GM23338 (cell line): ENCODE measurements at regions not wholly inside any gene's neighbourhood (a gene's known extent, or its start where the extent isn't known, plus 50 kb on each side); places are given as distances from the start of the nearest gene placed in this dataset.

Experiments
- ATAC-seq: fragments of 200-7000 bp; cut with Tn5 transposase; 3 replicates; pipeline ENCODE4 v1.9.1; 2020
- DNase-seq: peaks from one replicate; pipeline ENCODE4 v3.0.0-alpha.2; 2015; ENCODE audit warnings: low spot score
- H2AFZ ChIP-seq: fragments of 200-600 bp; sonication (generic); 2 replicates; pipeline ENCODE4 v1.8.0; 2016; ENCODE audit warnings: antibody characterized with exemption, mild to moderate bottlenecking, moderate library complexity
- H3F3A ChIP-seq: fragments of 200-600 bp; sonication (generic); replicated peaks from 2 replicates; pipeline ENCODE4 v1.8.0; 2017; ENCODE audit warnings: antibody characterized with exemption, mixed run types, low read depth
- H3K27ac ChIP-seq: fragments of 200-600 bp; sonication (generic); 2 replicates; pipeline ENCODE4 v1.6.1; 2016; ENCODE audit warnings: low read depth
- H3K27me3 ChIP-seq: fragments of 200-600 bp; sonication (generic); 2 replicates; pipeline ENCODE4 v1.8.0; 2016; ENCODE audit warnings: mild to moderate bottlenecking, mixed run types, moderate library complexity; ENCODE audit not compliant: insufficient read depth
- H3K36me3 ChIP-seq: fragments of 200-600 bp; sonication (generic); 2 replicates; pipeline ENCODE4 v1.8.0; 2016; ENCODE audit warnings: mild to moderate bottlenecking; ENCODE audit not compliant: insufficient read depth
- H3K4me1 ChIP-seq: fragments of 200-600 bp; sonication (generic); 2 replicates; pipeline ENCODE4 v1.8.0; 2016; ENCODE audit warnings: mild to moderate bottlenecking, moderate library complexity; ENCODE audit not compliant: insufficient read depth
- H3K4me2 ChIP-seq: fragments of 200-600 bp; sonication (generic); 2 replicates; pipeline ENCODE4 v1.7.1; 2017; ENCODE audit warnings: mixed run types
- H3K4me3 ChIP-seq: fragments of 200-600 bp; sonication (generic); 2 replicates; pipeline ENCODE4 v1.6.1; 2016; ENCODE audit warnings: mixed run types
- H3K79me2 ChIP-seq: fragments of 200-600 bp; sonication (generic); replicated peaks from 2 replicates; pipeline ENCODE4 v1.8.0; 2017; ENCODE audit warnings: mild to moderate bottlenecking; ENCODE audit not compliant: insufficient read depth
- H3K9me2 ChIP-seq: fragments of 200-600 bp; sonication (generic); 2 replicates; pipeline ENCODE4 v1.8.0; 2017; ENCODE audit not compliant: insufficient read depth
- H4K20me1 ChIP-seq: fragments of 200-600 bp; sonication (generic); replicated peaks from 2 replicates; pipeline ENCODE4 v1.8.0; 2017; ENCODE audit warnings: mild to moderate bottlenecking; ENCODE audit not compliant: insufficient read depth
- H3K27ac Mint-ChIP-seq: 2 replicates; pipeline ENCODE4 v1.8.0; 2020; ENCODE audit warnings: inconsistent platforms, mild to moderate bottlenecking, moderate library complexity, mixed read lengths
- H3K27me3 Mint-ChIP-seq: 3 replicates; pipeline ENCODE4 v1.8.0; 2022; ENCODE audit warnings: low read depth, mild to moderate bottlenecking, moderate library complexity, mixed read lengths, inconsistent platforms; ENCODE audit not compliant: insufficient read depth, poor library complexity
- H3K36me3 Mint-ChIP-seq: 3 replicates; pipeline ENCODE4 v1.8.0; 2021; ENCODE audit warnings: low read depth, mild to moderate bottlenecking, inconsistent platforms, moderate library complexity, mixed read lengths
- H3K4me1 Mint-ChIP-seq: 3 replicates; pipeline ENCODE4 v1.8.0; 2020; ENCODE audit warnings: mild to moderate bottlenecking, inconsistent platforms, mixed read lengths
- H3K4me3 Mint-ChIP-seq: 3 replicates; pipeline ENCODE4 v1.8.0; 2021; ENCODE audit warnings: moderate library complexity, mild to moderate bottlenecking, inconsistent platforms, mixed read lengths
- H3K9me3 Mint-ChIP-seq: 3 replicates; pipeline ENCODE4 v1.8.0; 2020; ENCODE audit warnings: moderate library complexity, mild to moderate bottlenecking, inconsistent platforms, mixed read lengths
- CREB1 ChIP-seq: fragments of 250-450 bp; sonication (Bioruptor Pico); IDR thresholded peaks from 2 replicates; pipeline ENCODE4 v1.5.0; 2020; ENCODE audit warnings: low read depth, mild to moderate bottlenecking, moderate library complexity
- JUNB ChIP-seq: IDR thresholded peaks from one replicate; pipeline ENCODE4 v1.6.1; 2016; ENCODE audit warnings: antibody characterized with exemption; ENCODE audit not compliant: unreplicated experiment
- POLR2AphosphoS5 ChIP-seq: IDR thresholded peaks from 2 replicates; pipeline ENCODE4 v1.6.1; 2016; ENCODE audit warnings: antibody characterized with exemption, low read depth
- ZNF331 ChIP-seq: fragments of 250-450 bp; sonication (Bioruptor Pico); IDR thresholded peaks from 2 replicates; pipeline ENCODE4 v1.5.0; 2020; ENCODE audit warnings: low read depth, mild to moderate bottlenecking, moderate library complexity
- TF ChIP-seq, protein P1 (sequence below): IDR thresholded peaks from one replicate; pipeline ENCODE4 v1.6.1; 2018; ENCODE audit warnings: antibody characterized with exemption; ENCODE audit not compliant: unreplicated experiment
- TF ChIP-seq, protein P2 (sequence below), 2 experiments: fragments of 200-600 bp in 1 of 2; sonication (generic) in 1 of 2; conservative IDR thresholded peaks; 2 replicates each; pipeline versions ENCODE4 v1.5.1 to v1.6.1; 2016 to 2017; ENCODE audit warnings: antibody characterized with exemption in 2 of 2, low read depth in 2 of 2, mild to moderate bottlenecking in 2 of 2, moderate library complexity in 1 of 2
- TF ChIP-seq, protein P3 (sequence below): fragments of 250-450 bp; sonication (Bioruptor Pico); IDR thresholded peaks from 2 replicates; pipeline ENCODE4 v1.5.0; 2020; ENCODE audit warnings: mild to moderate bottlenecking, moderate library complexity

DNA sequence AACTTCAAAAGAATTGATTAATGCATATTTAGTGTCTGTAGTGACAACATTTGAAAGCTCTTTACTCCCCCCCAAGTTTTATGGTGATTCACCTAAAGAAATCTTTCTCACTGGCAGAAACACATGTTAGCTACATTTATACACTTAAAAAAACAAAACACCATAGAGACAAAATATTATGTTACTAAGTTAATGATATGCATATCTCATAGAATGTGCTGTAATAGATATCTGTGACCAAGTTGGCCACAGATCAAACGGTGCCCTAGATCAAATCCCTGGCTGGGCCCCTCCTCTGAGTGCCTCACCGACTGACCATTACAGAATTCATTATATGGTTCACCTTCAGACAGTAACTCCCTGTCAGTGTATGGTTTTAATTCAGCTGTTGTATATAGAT, 322.1 kb upstream of the LYPLAL1 start:
- no peaks in the 10 kb centered on the region for H4K20me1 ChIP-seq
- H3F3A ChIP-seq: no peaks in the 10 kb centered on the region
- H3K36me3 ChIP-seq: no peaks in the 10 kb centered on the region
- no peak overlapping the region for H2AFZ ChIP-seq
- TF ChIP-seq, protein P1, sequence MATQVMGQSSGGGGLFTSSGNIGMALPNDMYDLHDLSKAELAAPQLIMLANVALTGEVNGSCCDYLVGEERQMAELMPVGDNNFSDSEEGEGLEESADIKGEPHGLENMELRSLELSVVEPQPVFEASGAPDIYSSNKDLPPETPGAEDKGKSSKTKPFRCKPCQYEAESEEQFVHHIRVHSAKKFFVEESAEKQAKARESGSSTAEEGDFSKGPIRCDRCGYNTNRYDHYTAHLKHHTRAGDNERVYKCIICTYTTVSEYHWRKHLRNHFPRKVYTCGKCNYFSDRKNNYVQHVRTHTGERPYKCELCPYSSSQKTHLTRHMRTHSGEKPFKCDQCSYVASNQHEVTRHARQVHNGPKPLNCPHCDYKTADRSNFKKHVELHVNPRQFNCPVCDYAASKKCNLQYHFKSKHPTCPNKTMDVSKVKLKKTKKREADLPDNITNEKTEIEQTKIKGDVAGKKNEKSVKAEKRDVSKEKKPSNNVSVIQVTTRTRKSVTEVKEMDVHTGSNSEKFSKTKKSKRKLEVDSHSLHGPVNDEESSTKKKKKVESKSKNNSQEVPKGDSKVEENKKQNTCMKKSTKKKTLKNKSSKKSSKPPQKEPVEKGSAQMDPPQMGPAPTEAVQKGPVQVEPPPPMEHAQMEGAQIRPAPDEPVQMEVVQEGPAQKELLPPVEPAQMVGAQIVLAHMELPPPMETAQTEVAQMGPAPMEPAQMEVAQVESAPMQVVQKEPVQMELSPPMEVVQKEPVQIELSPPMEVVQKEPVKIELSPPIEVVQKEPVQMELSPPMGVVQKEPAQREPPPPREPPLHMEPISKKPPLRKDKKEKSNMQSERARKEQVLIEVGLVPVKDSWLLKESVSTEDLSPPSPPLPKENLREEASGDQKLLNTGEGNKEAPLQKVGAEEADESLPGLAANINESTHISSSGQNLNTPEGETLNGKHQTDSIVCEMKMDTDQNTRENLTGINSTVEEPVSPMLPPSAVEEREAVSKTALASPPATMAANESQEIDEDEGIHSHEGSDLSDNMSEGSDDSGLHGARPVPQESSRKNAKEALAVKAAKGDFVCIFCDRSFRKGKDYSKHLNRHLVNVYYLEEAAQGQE: no peak
- no peak for TF ChIP-seq JUNB
- TF ChIP-seq, protein P2, sequence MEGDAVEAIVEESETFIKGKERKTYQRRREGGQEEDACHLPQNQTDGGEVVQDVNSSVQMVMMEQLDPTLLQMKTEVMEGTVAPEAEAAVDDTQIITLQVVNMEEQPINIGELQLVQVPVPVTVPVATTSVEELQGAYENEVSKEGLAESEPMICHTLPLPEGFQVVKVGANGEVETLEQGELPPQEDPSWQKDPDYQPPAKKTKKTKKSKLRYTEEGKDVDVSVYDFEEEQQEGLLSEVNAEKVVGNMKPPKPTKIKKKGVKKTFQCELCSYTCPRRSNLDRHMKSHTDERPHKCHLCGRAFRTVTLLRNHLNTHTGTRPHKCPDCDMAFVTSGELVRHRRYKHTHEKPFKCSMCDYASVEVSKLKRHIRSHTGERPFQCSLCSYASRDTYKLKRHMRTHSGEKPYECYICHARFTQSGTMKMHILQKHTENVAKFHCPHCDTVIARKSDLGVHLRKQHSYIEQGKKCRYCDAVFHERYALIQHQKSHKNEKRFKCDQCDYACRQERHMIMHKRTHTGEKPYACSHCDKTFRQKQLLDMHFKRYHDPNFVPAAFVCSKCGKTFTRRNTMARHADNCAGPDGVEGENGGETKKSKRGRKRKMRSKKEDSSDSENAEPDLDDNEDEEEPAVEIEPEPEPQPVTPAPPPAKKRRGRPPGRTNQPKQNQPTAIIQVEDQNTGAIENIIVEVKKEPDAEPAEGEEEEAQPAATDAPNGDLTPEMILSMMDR (conservative IDR thresholded peaks at IDR 0.05; ENCODE audit: low read depth in 2 of 2): no peak
- no peak for TF ChIP-seq POLR2AphosphoS5
- TF ChIP-seq ZNF331 (CRISPR knock-in tag): no peak
- TF ChIP-seq, protein P3, sequence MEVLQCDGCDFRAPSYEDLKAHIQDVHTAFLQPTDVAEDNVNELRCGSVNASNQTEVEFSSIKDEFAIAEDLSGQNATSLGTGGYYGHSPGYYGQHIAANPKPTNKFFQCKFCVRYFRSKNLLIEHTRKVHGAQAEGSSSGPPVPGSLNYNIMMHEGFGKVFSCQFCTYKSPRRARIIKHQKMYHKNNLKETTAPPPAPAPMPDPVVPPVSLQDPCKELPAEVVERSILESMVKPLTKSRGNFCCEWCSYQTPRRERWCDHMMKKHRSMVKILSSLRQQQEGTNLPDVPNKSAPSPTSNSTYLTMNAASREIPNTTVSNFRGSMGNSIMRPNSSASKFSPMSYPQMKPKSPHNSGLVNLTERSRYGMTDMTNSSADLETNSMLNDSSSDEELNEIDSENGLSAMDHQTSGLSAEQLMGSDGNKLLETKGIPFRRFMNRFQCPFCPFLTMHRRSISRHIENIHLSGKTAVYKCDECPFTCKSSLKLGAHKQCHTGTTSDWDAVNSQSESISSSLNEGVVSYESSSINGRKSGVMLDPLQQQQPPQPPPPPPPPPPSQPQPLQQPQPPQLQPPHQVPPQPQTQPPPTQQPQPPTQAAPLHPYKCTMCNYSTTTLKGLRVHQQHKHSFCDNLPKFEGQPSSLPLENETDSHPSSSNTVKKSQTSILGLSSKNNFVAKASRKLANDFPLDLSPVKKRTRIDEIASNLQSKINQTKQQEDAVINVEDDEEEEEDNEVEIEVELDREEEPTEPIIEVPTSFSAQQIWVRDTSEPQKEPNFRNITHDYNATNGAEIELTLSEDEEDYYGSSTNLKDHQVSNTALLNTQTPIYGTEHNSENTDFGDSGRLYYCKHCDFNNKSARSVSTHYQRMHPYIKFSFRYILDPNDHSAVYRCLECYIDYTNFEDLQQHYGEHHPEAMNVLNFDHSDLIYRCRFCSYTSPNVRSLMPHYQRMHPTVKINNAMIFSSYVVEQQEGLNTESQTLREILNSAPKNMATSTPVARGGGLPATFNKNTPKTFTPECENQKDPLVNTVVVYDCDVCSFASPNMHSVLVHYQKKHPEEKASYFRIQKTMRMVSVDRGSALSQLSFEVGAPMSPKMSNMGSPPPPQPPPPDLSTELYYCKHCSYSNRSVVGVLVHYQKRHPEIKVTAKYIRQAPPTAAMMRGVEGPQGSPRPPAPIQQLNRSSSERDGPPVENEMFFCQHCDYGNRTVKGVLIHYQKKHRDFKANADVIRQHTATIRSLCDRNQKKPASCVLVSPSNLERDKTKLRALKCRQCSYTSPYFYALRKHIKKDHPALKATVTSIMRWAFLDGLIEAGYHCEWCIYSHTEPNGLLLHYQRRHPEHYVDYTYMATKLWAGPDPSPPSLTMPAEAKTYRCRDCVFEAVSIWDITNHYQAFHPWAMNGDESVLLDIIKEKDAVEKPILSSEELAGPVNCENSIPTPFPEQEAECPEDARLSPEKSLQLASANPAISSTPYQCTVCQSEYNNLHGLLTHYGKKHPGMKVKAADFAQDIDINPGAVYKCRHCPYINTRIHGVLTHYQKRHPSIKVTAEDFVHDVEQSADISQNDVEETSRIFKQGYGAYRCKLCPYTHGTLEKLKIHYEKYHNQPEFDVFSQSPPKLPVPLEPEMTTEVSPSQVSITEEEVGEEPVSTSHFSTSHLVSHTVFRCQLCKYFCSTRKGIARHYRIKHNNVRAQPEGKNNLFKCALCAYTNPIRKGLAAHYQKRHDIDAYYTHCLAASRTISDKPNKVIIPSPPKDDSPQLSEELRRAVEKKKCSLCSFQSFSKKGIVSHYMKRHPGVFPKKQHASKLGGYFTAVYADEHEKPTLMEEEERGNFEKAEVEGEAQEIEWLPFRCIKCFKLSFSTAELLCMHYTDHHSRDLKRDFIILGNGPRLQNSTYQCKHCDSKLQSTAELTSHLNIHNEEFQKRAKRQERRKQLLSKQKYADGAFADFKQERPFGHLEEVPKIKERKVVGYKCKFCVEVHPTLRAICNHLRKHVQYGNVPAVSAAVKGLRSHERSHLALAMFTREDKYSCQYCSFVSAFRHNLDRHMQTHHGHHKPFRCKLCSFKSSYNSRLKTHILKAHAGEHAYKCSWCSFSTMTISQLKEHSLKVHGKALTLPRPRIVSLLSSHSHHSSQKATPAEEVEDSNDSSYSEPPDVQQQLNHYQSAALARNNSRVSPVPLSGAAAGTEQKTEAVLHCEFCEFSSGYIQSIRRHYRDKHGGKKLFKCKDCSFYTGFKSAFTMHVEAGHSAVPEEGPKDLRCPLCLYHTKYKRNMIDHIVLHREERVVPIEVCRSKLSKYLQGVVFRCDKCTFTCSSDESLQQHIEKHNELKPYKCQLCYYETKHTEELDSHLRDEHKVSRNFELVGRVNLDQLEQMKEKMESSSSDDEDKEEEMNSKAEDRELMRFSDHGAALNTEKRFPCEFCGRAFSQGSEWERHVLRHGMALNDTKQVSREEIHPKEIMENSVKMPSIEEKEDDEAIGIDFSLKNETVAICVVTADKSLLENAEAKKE (CRISPR knock-in tag): no peak
- TF ChIP-seq CREB1 (CRISPR knock-in tag): no peak
- no peak overlapping the region for H3K27ac ChIP-seq
- Mint-ChIP-seq H3K9me3 (no peaks in the 10 kb centered on the region), H3K4me3 (no peak overlapping the region), H3K27ac (no peak overlapping the region), H3K27me3 (no peaks in the 10 kb centered on the region), H3K36me3 (no peaks in the 10 kb centered on the region), H3K4me1 (no peaks in the 10 kb centered on the region)
- H3K4me2 ChIP-seq: no peak overlapping the region
- no peak overlapping the region for H3K4me3 ChIP-seq
- DNase-seq (no peak), ATAC-seq (no peak)
- H3K9me2 ChIP-seq: no peaks in the 10 kb centered on the region; the same call in 1 of the 2 replicates
- H3K4me1 ChIP-seq: no peaks in the 10 kb centered on the region; the same call in 1 of the 2 replicates
- H3K79me2 ChIP-seq: no peaks in the 10 kb centered on the region
- H3K27me3 ChIP-seq: no peaks in the 10 kb centered on the region
